ENCODE measurements at regions not wholly inside any gene's neighbourhood (a gene's known extent, or its start where the extent isn't known, plus 50 kb on each side); places are given as distances from the start of the nearest gene placed in this dataset.

- TF ChIP-seq YY1 (IDR thresholded peaks at IDR 0.05; ENCODE audit: insufficient read depth, insufficient read length) (no peak), ZNF274 (IDR thresholded peaks at IDR 0.05; ENCODE audit: low read depth, low read length) (no peak), SUZ12 (IDR thresholded peaks at IDR 0.05; ENCODE audit: extremely low read depth, insufficient read depth, insufficient read length) (no peak)
Observed at GRCh38 chr3:110858549-110858948, 213.1 kb upstream of the NECTIN3 start.

Measured in NT2/D1 (cell line).